ENCODE measurements at regions not wholly inside any gene's neighbourhood (a gene's known extent, or its start where the extent isn't known, plus 50 kb on each side); places are given as distances from the start of the nearest gene placed in this dataset.

- Histone ChIP-seq H3K4me3 (ENCODE audit: extremely low read depth in 1 of 4, insufficient read depth in 2 of 4, low read depth in 3 of 4, low read length in 4 of 4) (no peak overlapping the region), H3K56ac (replicated peaks; ENCODE audit: insufficient read length, low read depth, low read length) (no peak overlapping the region), H3K9me3 (ENCODE audit: insufficient read depth in 2 of 2, low read depth in 1 of 2, low read length in 1 of 2) (no peaks in the 10 kb centered on the region), H3K79me2 (ENCODE audit: control insufficient read depth in 1 of 2, insufficient read depth in 2 of 2, low read length in 2 of 2) (no peaks in the 10 kb centered on the region), H3K4me1 (replicated peaks in 1 of 4; ENCODE audit: control insufficient read depth in 3 of 4, insufficient read depth in 4 of 4, low read length in 3 of 4) (no peaks in the 10 kb centered on the region), H4K5ac (ENCODE audit: insufficient read length, low read depth, low read length) (no peak overlapping the region), H2BK12ac (ENCODE audit: low read depth, low read length) (no peak overlapping the region), H3K4ac (replicated peaks; ENCODE audit: insufficient read length, low read depth, low read length) (no peak overlapping the region), H3K23me2 (ENCODE audit: low read depth, low read length) (no peaks in the 10 kb centered on the region), H2AFZ (ENCODE audit: low read length) (no peak overlapping the region), H3K79me1 (ENCODE audit: low read depth, low read length) (no peaks in the 10 kb centered on the region), H3K18ac (ENCODE audit: extremely low read depth, low read length) (no peak overlapping the region), H3K23ac (ENCODE audit: insufficient read length) (no peak overlapping the region), H3K14ac (ENCODE audit: insufficient read length) (no peak overlapping the region), H3K4me2 (ENCODE audit: insufficient read depth in 1 of 2, low read depth in 2 of 2, low read length in 2 of 2) (no peak overlapping the region), H2AK5ac (ENCODE audit: low read depth, low read length) (no peak overlapping the region), H2BK120ac (replicated peaks; ENCODE audit: low read depth, low read length) (no peak overlapping the region), H3K27me3 (replicated peaks in 1 of 4; ENCODE audit: control insufficient read depth in 3 of 4, extremely low read depth in 1 of 4, insufficient read depth in 3 of 4, low read length in 3 of 4) (no peaks in the 10 kb centered on the region), H3K9ac (replicated peaks in 1 of 4; ENCODE audit: extremely low read depth in 1 of 4, low read depth in 3 of 4, low read length in 3 of 4) (no peak overlapping the region), H2BK5ac (ENCODE audit: low read depth, low read length) (no peak overlapping the region), H3K36me3 (ENCODE audit: control insufficient read depth in 2 of 4, insufficient read depth in 4 of 4, low read length in 3 of 4) (no peaks in the 10 kb centered on the region), H3K27ac (ENCODE audit: low read depth, low read length) (no peak overlapping the region), H4K20me1 (replicated peaks in 1 of 2; ENCODE audit: control insufficient read depth in 1 of 2, insufficient read depth in 2 of 2, low read length in 2 of 2) (no peaks in the 10 kb centered on the region), H4K91ac (replicated peaks; ENCODE audit: insufficient read length, low read length) (no peak overlapping the region), H4K8ac (ENCODE audit: extremely low read depth, insufficient read depth, low read length) (no peak overlapping the region), H2BK20ac (ENCODE audit: low read length) (no peak overlapping the region), H2BK15ac (ENCODE audit: low read length) (no peak overlapping the region)
- ChIA-PET POLR2A (ENCODE audit: partially characterized antibody) (interaction anchor here (0.6 kb wide), 1 partner anchor 1028 kb away, joined by 4 read pairs; no protein-coding TSS in a partner anchor), CTCF (ENCODE audit: partially characterized antibody) (interaction anchor here (1.4 to 1.6 kb wide), 2 partner anchors 8 to 78 kb away, joined by 3 to 4 read pairs; no protein-coding TSS in a partner anchor)
- WGBS, 2 experiments (ENCODE audit: extremely low coverage in 1 of 2, insufficient coverage in 1 of 2, insufficient read length in 1 of 2, insufficient replicate concordance in 2 of 2, low coverage in 1 of 2, low lambda C conversion rate in 2 of 2, missing lambda C conversion rate in 1 of 2), result 90% methylated on average over 5 of the region's 5 CpGs; no CpG with 5 or more reads in 1 of the 2 experiments
- no peak for DNase-seq (ENCODE audit: low read depth in 1 of 2, low spot score in 2 of 2)
- FAIRE-seq, result no peak
- no peak for TF ChIP-seq EP300 (IDR thresholded peaks at IDR 0.05; ENCODE audit: borderline replicate concordance in 1 of 2, low read depth in 2 of 2, low read length in 2 of 2)
- no peak for TF ChIP-seq CREB1 (IDR thresholded peaks at IDR 0.05)
- no peak for TF ChIP-seq RBBP5 (IDR thresholded peaks at IDR 0.05; ENCODE audit: borderline replicate concordance, low read depth, low read length)
- no peak for TF ChIP-seq NANOG (IDR thresholded peaks at IDR 0.05; ENCODE audit: insufficient read depth, low read depth, low read length, poor library complexity, severe bottlenecking)
- no peak for TF ChIP-seq CTBP2 (IDR thresholded peaks at IDR 0.05; ENCODE audit: borderline replicate concordance, insufficient read depth, insufficient read length, low read length)
- no peak for TF ChIP-seq TAF7 (optimal IDR thresholded peaks at IDR 0.05; ENCODE audit: borderline replicate concordance, low read depth, low read length)
- TF ChIP-seq EGR1 (IDR thresholded peaks at IDR 0.05; ENCODE audit: borderline replicate concordance, low read depth, low read length), result no peak
- TF ChIP-seq SUZ12 (IDR thresholded peaks at IDR 0.05; ENCODE audit: low read length), result no peak
- no peak for TF ChIP-seq PHF8 (conservative IDR thresholded peaks at IDR 0.05; ENCODE audit: low read depth, low read length)
- no peak for TF ChIP-seq KDM1A (IDR thresholded peaks at IDR 0.05; ENCODE audit: borderline replicate concordance, low read length)
- no peak for TF ChIP-seq RXRA (IDR thresholded peaks at IDR 0.05; ENCODE audit: insufficient read depth, low read depth, low read length)
- no peak for TF ChIP-seq POLR2A (IDR thresholded peaks at IDR 0.05; ENCODE audit: control extremely low read depth in 1 of 2, low read depth in 2 of 2, low read length in 2 of 2)
Measured at GRCh38 chr15:38895326-38896255, 331.0 kb upstream of the RASGRP1 start.
